Activated CD8-positive, alpha-beta T cell treated with anti-CD3 and anti-CD28 coated beads for 36 hours (primary cell): ENCODE measurements at regions not wholly inside any gene's neighbourhood (a gene's known extent, or its start where the extent isn't known, plus 50 kb on each side); places are given as distances from the start of the nearest gene placed in this dataset.

Source experiments
- ATAC-seq: fragments of 200-7000 bp; cut with Tn5 transposase; one replicate; pipeline ENCODE4 v1.10.0; 2021; ENCODE audit warnings: mild to moderate bottlenecking, moderate library complexity
- CTCF ChIA-PET: fragments of 350-600 bp; sonication (Branson Sonifier 250); formaldehyde crosslinking; loops from one replicate; lab custom pipeline; 2021; ENCODE audit warnings: antibody characterized with exemption; lab: Charles Lee
- POLR2A ChIA-PET: fragments of 350-600 bp; sonication (Branson Sonifier 250); formaldehyde crosslinking; loops from one replicate; lab custom pipeline; 2021; ENCODE audit warnings: antibody characterized with exemption; lab: Charles Lee
- DNase-seq: peaks from one replicate; pipeline ENCODE4 v3.0.0-alpha.2; 2020
- H3K27ac Mint-ChIP-seq: one replicate; pipeline ENCODE4 v1.8.0; 2021; ENCODE audit warnings: mild to moderate bottlenecking, mixed read lengths
- H3K27me3 Mint-ChIP-seq: one replicate; pipeline ENCODE4 v1.8.0; 2021; ENCODE audit warnings: mixed read lengths
- H3K36me3 Mint-ChIP-seq: one replicate; pipeline ENCODE4 v1.8.0; 2021; ENCODE audit warnings: low read depth, mixed read lengths
- H3K4me1 Mint-ChIP-seq: one replicate; pipeline ENCODE4 v1.8.0; 2021; ENCODE audit warnings: low read depth, mixed read lengths
- H3K4me3 Mint-ChIP-seq: one replicate; pipeline ENCODE4 v1.8.0; 2021; ENCODE audit warnings: mild to moderate bottlenecking, moderate library complexity, mixed read lengths
- H3K9me3 Mint-ChIP-seq: one replicate; pipeline ENCODE4 v1.8.0; 2021; ENCODE audit warnings: mixed read lengths
- intact Hi-C: fragments of 100-400 bp; cut with micrococcal nuclease; formaldehyde crosslinking; loops from one replicate; pipeline ENCODE4 v1.10.0; 2022
- TF ChIP-seq, protein P1 (sequence below): fragments of 200-600 bp; IDR thresholded peaks from one replicate; pipeline ENCODE4 v1.8.0; 2022; ENCODE audit warnings: antibody characterized with exemption, mild to moderate bottlenecking

DNA sequence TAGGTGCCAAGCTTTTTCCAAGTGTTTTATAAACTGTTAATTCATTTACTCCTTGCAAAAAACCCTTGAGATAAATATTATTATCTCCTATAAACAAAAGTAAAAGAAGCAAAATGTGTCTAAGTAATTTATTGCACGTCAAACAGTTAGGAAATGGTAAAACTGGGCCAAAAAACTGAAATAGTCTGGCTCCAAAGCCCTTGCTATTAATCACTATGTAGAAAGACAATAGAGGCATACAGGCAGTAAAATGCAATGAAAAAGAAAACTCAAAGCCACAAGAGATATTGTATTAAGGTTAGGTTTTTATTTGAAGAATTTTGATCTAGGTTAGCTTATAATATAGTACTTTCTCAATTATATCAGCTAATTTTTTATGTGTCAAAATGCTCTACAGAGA is 457.7 kb downstream of the ANXA1 start:
- Mint-ChIP-seq H3K27ac (no peak overlapping the region), H3K9me3 (no peaks in the 10 kb centered on the region), H3K4me3 (no peak overlapping the region), H3K27me3 (no peaks in the 10 kb centered on the region), H3K36me3 (no peaks in the 10 kb centered on the region), H3K4me1 (no peaks in the 10 kb centered on the region)
- no peak for ATAC-seq
- TF ChIP-seq, protein P1, sequence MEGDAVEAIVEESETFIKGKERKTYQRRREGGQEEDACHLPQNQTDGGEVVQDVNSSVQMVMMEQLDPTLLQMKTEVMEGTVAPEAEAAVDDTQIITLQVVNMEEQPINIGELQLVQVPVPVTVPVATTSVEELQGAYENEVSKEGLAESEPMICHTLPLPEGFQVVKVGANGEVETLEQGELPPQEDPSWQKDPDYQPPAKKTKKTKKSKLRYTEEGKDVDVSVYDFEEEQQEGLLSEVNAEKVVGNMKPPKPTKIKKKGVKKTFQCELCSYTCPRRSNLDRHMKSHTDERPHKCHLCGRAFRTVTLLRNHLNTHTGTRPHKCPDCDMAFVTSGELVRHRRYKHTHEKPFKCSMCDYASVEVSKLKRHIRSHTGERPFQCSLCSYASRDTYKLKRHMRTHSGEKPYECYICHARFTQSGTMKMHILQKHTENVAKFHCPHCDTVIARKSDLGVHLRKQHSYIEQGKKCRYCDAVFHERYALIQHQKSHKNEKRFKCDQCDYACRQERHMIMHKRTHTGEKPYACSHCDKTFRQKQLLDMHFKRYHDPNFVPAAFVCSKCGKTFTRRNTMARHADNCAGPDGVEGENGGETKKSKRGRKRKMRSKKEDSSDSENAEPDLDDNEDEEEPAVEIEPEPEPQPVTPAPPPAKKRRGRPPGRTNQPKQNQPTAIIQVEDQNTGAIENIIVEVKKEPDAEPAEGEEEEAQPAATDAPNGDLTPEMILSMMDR: no peak
- ChIA-PET CTCF (no interaction called here), POLR2A (no interaction called here)
- DNase-seq: no peak
- intact Hi-C loops: no loop called here

- TF ChIP-seq, protein P1: no peak
- Mint-ChIP-seq H3K4me1 (no peaks in the 10 kb centered on the region), H3K27ac (no peak overlapping the region), H3K4me3 (no peak overlapping the region), H3K9me3 (no peaks in the 10 kb centered on the region), H3K27me3 (no peaks in the 10 kb centered on the region), H3K36me3 (no peaks in the 10 kb centered on the region)
- ChIA-PET POLR2A (no interaction called here), CTCF (no interaction called here)
- intact Hi-C loops: no loop called here
- DNase-seq (no peak), ATAC-seq (no peak)
Observed at GRCh38 chr9:73611032-73611431, 459.4 kb downstream of the ANXA1 start.

DNA sequence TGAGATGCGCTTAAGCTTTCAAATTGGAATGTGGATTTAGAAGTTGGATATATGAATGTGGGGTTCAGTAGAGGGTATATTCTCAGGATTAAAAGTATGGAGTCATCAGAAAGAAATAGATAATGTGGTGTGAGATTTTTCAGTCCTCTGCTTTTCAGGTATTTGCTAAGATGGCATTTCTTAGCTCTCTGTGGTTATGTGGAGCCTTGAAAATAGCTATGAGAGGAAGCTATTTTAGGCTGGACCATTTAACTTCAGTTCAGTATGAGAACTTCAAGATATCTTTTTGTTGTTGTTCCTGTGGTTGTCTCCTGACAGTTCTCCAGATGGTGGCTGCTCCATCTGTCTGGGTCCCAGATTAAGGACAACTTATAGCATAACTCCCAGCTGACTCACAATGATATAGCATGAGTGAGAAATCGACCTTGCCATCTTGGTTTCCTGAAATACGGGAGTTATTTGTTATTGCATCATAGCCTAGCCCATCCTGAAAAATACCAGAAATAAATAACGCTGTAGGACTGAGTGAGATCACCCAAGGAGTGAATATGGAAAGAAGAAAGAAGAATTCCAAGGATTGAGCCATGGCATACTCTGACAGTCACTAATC is 461.5 kb downstream of the ANXA1 start:
- DNase-seq (no peak), ATAC-seq (no peak)
- intact Hi-C loops: no loop called here
- Mint-ChIP-seq H3K27ac (no peak overlapping the region), H3K4me3 (no peak overlapping the region), H3K36me3 (no peaks in the 10 kb centered on the region), H3K9me3 (no peaks in the 10 kb centered on the region), H3K27me3 (no peaks in the 10 kb centered on the region), H3K4me1 (no peaks in the 10 kb centered on the region)
- POLR2A ChIA-PET: no interaction called here
- CTCF ChIA-PET: interaction anchor here (1.0 kb wide), 1 partner anchor 18 kb away, joined by 3 read pairs; no protein-coding TSS in a partner anchor
- TF ChIP-seq, protein P1: no peak

GRCh38 chr9:73615557-73615956 is 463.9 kb downstream of the ANXA1 start:
- Mint-ChIP-seq H3K27ac (no peak overlapping the region), H3K36me3 (no peaks in the 10 kb centered on the region), H3K4me1 (no peaks in the 10 kb centered on the region), H3K27me3 (no peaks in the 10 kb centered on the region), H3K9me3 (peaks cover 5% of the 10 kb centered on the region), H3K4me3 (no peak overlapping the region)
- POLR2A ChIA-PET: no interaction called here
- TF ChIP-seq, protein P1: no peak
- DNase-seq (no peak), ATAC-seq (no peak)
- CTCF ChIA-PET: no interaction called here
- intact Hi-C loops: no loop called here

DNA sequence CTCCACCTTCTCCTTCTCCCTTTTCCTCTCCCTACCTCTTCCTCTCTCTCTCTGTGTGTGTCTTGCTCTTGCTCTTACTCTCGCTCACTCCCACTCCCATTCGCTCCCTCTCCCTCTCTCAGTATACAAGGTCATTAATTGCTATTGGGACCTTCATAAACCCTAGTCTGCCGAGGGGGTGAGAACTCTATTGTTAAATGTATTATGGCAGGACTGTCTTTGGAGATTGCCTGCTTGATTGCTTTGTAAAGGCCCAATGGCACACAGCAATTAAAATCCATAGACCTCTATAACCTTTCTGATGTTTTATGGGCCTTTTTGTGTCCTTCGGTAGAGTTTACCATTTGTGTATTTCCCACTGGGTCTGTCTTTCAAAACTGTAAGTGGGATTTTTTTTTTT is 465.9 kb downstream of the ANXA1 start:
- H3K9me3 Mint-ChIP-seq: peaks cover 6% of the 10 kb centered on the region
- DNase-seq (no peak), ATAC-seq (no peak)
- H3K27ac Mint-ChIP-seq: no peak overlapping the region
- no peak overlapping the region for H3K4me3 Mint-ChIP-seq
- POLR2A ChIA-PET: no interaction called here
- intact Hi-C loops: no loop called here
- H3K27me3 Mint-ChIP-seq: no peaks in the 10 kb centered on the region
- TF ChIP-seq, protein P1: no peak
- CTCF ChIA-PET: no interaction called here
- no peaks in the 10 kb centered on the region for H3K4me1 Mint-ChIP-seq
- H3K36me3 Mint-ChIP-seq: no peaks in the 10 kb centered on the region
